ENCODE measurements at regions not wholly inside any gene's neighbourhood (a gene's known extent, or its start where the extent isn't known, plus 50 kb on each side); places are given as distances from the start of the nearest gene placed in this dataset.

DNA sequence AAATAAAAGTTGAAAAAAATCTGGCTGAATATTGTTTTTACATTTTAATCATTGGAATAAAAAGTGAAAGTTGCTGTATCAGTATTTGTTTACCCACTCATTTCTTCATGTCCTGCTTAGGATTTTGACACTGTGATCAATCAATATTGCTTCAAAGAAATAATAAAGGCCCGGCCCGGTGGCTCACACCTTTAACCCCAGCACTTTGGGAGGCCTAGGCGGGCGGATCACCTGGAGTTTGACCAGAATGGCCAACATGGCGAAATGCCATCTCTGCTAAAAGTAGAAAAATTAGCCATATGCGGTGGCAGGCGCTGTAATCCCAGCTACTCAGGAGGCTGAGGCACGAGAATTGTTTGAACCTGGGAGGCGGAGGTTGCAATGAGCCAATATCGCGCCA is 93.7 kb upstream of the CTNND2 start:
- TF ChIP-seq POLR2AphosphoS5 (IDR thresholded peaks at IDR 0.05; ENCODE audit: low read depth) (no peak), SPI1 (IDR thresholded peaks at IDR 0.05; ENCODE audit: borderline replicate concordance, low read depth) (no peak), GABPA (IDR thresholded peaks at IDR 0.05; ENCODE audit: low read depth) (no peak)
- TF ChIP-seq, protein P1, sequence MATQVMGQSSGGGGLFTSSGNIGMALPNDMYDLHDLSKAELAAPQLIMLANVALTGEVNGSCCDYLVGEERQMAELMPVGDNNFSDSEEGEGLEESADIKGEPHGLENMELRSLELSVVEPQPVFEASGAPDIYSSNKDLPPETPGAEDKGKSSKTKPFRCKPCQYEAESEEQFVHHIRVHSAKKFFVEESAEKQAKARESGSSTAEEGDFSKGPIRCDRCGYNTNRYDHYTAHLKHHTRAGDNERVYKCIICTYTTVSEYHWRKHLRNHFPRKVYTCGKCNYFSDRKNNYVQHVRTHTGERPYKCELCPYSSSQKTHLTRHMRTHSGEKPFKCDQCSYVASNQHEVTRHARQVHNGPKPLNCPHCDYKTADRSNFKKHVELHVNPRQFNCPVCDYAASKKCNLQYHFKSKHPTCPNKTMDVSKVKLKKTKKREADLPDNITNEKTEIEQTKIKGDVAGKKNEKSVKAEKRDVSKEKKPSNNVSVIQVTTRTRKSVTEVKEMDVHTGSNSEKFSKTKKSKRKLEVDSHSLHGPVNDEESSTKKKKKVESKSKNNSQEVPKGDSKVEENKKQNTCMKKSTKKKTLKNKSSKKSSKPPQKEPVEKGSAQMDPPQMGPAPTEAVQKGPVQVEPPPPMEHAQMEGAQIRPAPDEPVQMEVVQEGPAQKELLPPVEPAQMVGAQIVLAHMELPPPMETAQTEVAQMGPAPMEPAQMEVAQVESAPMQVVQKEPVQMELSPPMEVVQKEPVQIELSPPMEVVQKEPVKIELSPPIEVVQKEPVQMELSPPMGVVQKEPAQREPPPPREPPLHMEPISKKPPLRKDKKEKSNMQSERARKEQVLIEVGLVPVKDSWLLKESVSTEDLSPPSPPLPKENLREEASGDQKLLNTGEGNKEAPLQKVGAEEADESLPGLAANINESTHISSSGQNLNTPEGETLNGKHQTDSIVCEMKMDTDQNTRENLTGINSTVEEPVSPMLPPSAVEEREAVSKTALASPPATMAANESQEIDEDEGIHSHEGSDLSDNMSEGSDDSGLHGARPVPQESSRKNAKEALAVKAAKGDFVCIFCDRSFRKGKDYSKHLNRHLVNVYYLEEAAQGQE (IDR thresholded peaks at IDR 0.05; ENCODE audit: insufficient replicate concordance, low read depth), result no peak
- TF ChIP-seq, protein P2, sequence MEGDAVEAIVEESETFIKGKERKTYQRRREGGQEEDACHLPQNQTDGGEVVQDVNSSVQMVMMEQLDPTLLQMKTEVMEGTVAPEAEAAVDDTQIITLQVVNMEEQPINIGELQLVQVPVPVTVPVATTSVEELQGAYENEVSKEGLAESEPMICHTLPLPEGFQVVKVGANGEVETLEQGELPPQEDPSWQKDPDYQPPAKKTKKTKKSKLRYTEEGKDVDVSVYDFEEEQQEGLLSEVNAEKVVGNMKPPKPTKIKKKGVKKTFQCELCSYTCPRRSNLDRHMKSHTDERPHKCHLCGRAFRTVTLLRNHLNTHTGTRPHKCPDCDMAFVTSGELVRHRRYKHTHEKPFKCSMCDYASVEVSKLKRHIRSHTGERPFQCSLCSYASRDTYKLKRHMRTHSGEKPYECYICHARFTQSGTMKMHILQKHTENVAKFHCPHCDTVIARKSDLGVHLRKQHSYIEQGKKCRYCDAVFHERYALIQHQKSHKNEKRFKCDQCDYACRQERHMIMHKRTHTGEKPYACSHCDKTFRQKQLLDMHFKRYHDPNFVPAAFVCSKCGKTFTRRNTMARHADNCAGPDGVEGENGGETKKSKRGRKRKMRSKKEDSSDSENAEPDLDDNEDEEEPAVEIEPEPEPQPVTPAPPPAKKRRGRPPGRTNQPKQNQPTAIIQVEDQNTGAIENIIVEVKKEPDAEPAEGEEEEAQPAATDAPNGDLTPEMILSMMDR (IDR thresholded peaks at IDR 0.05; ENCODE audit: insufficient read depth, low read length), result no peak
- Histone ChIP-seq H3K27ac (replicated peaks) (no peak overlapping the region), H3K27me3 (ENCODE audit: insufficient read depth, poor library complexity, severe bottlenecking) (no peaks in the 10 kb centered on the region), H3K4me3 (replicated peaks; ENCODE audit: insufficient read depth, low read length) (no peak overlapping the region)
- no peak for DNase-seq (ENCODE audit: low read depth in 1 of 2, low spot score in 1 of 2)

DNA sequence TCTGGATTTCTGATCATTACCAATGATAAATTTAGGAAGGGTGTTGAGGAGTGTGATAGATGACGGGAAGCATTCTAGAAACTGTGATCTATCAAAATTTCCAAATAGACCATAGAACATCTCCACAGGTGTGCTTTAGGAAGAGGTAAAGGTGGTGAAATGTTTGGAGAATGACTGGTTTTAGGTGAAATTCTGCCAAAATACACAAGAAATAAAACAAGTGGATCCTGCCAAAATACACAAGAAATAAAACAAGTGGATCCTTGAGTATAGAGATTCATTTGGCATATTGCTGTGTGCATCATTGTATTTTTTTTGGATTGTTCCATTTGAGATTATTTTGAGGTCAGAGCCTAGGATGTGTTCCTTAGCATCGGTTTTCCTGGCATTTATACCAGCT is 88.3 kb upstream of the CTNND2 start:
- no peak overlapping the region for H3K4me3 ChIP-seq (replicated peaks; ENCODE audit: insufficient read depth, low read length)
- TF ChIP-seq, protein P2 (IDR thresholded peaks at IDR 0.05; ENCODE audit: insufficient read depth, low read length), result no peak
- no peak for TF ChIP-seq SPI1 (IDR thresholded peaks at IDR 0.05; ENCODE audit: borderline replicate concordance, low read depth)
- TF ChIP-seq, protein P1 (IDR thresholded peaks at IDR 0.05; ENCODE audit: insufficient replicate concordance, low read depth), result no peak
- no peak for TF ChIP-seq POLR2AphosphoS5 (IDR thresholded peaks at IDR 0.05; ENCODE audit: low read depth)
- TF ChIP-seq GABPA (IDR thresholded peaks at IDR 0.05; ENCODE audit: low read depth), result no peak
- H3K27ac ChIP-seq (replicated peaks), result no peak overlapping the region
- no peaks in the 10 kb centered on the region for H3K27me3 ChIP-seq (ENCODE audit: insufficient read depth, poor library complexity, severe bottlenecking)
- DNase-seq (ENCODE audit: low read depth in 1 of 2, low spot score in 1 of 2), result no peak

GRCh38 chr5:11985993-11986392 is 81.7 kb upstream of the CTNND2 start:
- DNase-seq (ENCODE audit: low read depth in 1 of 2, low spot score in 1 of 2), result no peak
- no peaks in the 10 kb centered on the region for H3K27me3 ChIP-seq (ENCODE audit: insufficient read depth, poor library complexity, severe bottlenecking)
- H3K4me3 ChIP-seq (replicated peaks; ENCODE audit: insufficient read depth, low read length), result no peak overlapping the region
- H3K27ac ChIP-seq (replicated peaks), result no peak overlapping the region
- TF ChIP-seq GABPA (IDR thresholded peaks at IDR 0.05; ENCODE audit: low read depth) (no peak), POLR2AphosphoS5 (IDR thresholded peaks at IDR 0.05; ENCODE audit: low read depth) (no peak), SPI1 (IDR thresholded peaks at IDR 0.05; ENCODE audit: borderline replicate concordance, low read depth) (no peak)
- TF ChIP-seq, protein P2 (IDR thresholded peaks at IDR 0.05; ENCODE audit: insufficient read depth, low read length), result no peak
- TF ChIP-seq, protein P1 (IDR thresholded peaks at IDR 0.05; ENCODE audit: insufficient replicate concordance, low read depth), result no peak
